A673 (cell line): ENCODE measurements at regions not wholly inside any gene's neighbourhood (a gene's known extent, or its start where the extent isn't known, plus 50 kb on each side); places are given as distances from the start of the nearest gene placed in this dataset.

ENCODE experiments used
- BruUV-seq: library from RNA; stranded (reverse); fragments of 400-500 nt; replicated peaks from 2 replicates; lab custom pipeline; 2021; lab: Mats Ljungman, UMichigan
- CTCF ChIA-PET: fragments of 300-600 bp; sonication (Branson Sonifier 250); formaldehyde crosslinking; loops from one replicate; lab custom pipeline; 2022; ENCODE audit warnings: antibody characterized with exemption; lab: Charles Lee
- POLR2A ChIA-PET: fragments of 300-600 bp; sonication (Branson Sonifier 250); formaldehyde crosslinking; loops from one replicate; lab custom pipeline; 2022; ENCODE audit warnings: antibody characterized with exemption; ENCODE audit not compliant: low non-redundant PET; lab: Charles Lee
- DNase-seq: peaks from one replicate; pipeline ENCODE4 v3.0.0-alpha.2; 2015; ENCODE audit warnings: low spot score
- H3K27ac ChIP-seq: fragments of 200-600 bp; sonication (generic); 2 replicates; pipeline ENCODE4 v1.5.1; 2016; ENCODE audit warnings: mixed run types, low read depth, mild to moderate bottlenecking, mixed read lengths, antibody characterized with exemption, low read length; ENCODE audit not compliant: poor library complexity, severe bottlenecking
- H3K27me3 ChIP-seq: fragments of 200-600 bp; sonication (generic); replicated peaks from 2 replicates; pipeline ENCODE4 v1.6.1; 2017; ENCODE audit warnings: mixed run types, low read depth, mild to moderate bottlenecking, mixed read lengths, antibody characterized with exemption, low read length; ENCODE audit not compliant: insufficient read depth, poor library complexity
- H3K36me3 ChIP-seq: fragments of 200-600 bp; sonication (generic); 2 replicates; pipeline ENCODE4 v1.6.1; 2016; ENCODE audit warnings: mixed run types, mild to moderate bottlenecking, mixed read lengths, antibody characterized with exemption, low read length; ENCODE audit not compliant: insufficient read depth, poor library complexity, severe bottlenecking
- H3K4me1 ChIP-seq: fragments of 200-600 bp; sonication (generic); 2 replicates; pipeline ENCODE4 v1.6.1; 2017; ENCODE audit warnings: mixed run types, mild to moderate bottlenecking, mixed read lengths, antibody characterized with exemption, low read length; ENCODE audit not compliant: insufficient read depth, poor library complexity, severe bottlenecking
- H3K4me3 ChIP-seq: fragments of 200-600 bp; sonication (generic); 2 replicates; pipeline ENCODE4 v1.5.1; 2016; ENCODE audit warnings: low read depth, mixed run types, mild to moderate bottlenecking, mixed read lengths, low read length; ENCODE audit not compliant: poor library complexity, severe bottlenecking
- H3K9me3 ChIP-seq: fragments of 200-600 bp; sonication (generic); 2 replicates; pipeline ENCODE4 v1.6.1; 2016; ENCODE audit warnings: mixed run types, low read depth, mild to moderate bottlenecking, mixed read lengths, antibody characterized with exemption, low read length; ENCODE audit not compliant: poor library complexity, severe bottlenecking
- EZH2 ChIP-seq: fragments of 200-600 bp; sonication (generic); IDR thresholded peaks from 2 replicates; pipeline ENCODE4 v1.6.1; 2017; ENCODE audit warnings: borderline replicate concordance, low read depth, mild to moderate bottlenecking, mixed read lengths, antibody characterized with exemption, low read length; ENCODE audit not compliant: poor library complexity, severe bottlenecking
- intact Hi-C: fragments of 100-400 bp; cut with micrococcal nuclease; formaldehyde crosslinking; loops from one replicate; pipeline ENCODE4 v1.10.0; 2022; ENCODE audit not compliant: unreplicated experiment
- TF ChIP-seq, protein P1 (sequence below): fragments of 300-800, 200-600 bp; sonication (generic); conservative IDR thresholded peaks from 2 replicates; pipeline ENCODE4 v1.5.1; 2017; ENCODE audit warnings: low read depth, mild to moderate bottlenecking, antibody characterized with exemption, low read length, moderate library complexity, mixed read lengths

DNA sequence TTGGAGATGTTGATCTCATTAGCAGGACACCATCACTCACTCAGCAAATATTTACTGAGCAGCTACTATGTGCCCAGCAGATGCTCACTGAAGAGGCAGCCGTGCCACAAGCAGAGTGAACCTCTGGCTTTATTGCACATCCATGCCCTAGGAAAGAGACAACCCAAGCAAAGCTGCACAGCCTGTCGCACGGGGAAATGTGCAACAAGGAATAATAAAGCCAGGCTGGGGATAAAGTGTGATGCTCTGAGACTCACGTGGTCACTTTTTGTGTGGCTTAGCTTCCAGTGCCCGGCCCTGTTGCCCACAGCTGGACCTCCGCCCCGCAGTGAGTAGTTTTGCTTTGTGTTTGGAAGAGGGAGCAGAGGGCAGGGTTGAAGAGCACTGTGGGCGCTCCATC, 130.4 kb upstream of the CDH4 start:
- no TSS peak for BruUV-seq
- POLR2A ChIA-PET, result no interaction called here
- Histone ChIP-seq H3K27me3 (peaks cover 23% of the 10 kb centered on the region), H3K4me1 (no peaks in the 10 kb centered on the region), H3K4me3 (no peak overlapping the region), H3K9me3 (no peaks in the 10 kb centered on the region), H3K36me3 (no peaks in the 10 kb centered on the region), H3K27ac (no peak overlapping the region)
- no peak for DNase-seq
- intact Hi-C loops, result loop anchor here (2.0 to 5.0 kb wide), 2 partner anchors 911 to 1064 kb away; no protein-coding TSS in a partner anchor
- CTCF ChIA-PET, result no interaction called here
- TF ChIP-seq, protein P1, sequence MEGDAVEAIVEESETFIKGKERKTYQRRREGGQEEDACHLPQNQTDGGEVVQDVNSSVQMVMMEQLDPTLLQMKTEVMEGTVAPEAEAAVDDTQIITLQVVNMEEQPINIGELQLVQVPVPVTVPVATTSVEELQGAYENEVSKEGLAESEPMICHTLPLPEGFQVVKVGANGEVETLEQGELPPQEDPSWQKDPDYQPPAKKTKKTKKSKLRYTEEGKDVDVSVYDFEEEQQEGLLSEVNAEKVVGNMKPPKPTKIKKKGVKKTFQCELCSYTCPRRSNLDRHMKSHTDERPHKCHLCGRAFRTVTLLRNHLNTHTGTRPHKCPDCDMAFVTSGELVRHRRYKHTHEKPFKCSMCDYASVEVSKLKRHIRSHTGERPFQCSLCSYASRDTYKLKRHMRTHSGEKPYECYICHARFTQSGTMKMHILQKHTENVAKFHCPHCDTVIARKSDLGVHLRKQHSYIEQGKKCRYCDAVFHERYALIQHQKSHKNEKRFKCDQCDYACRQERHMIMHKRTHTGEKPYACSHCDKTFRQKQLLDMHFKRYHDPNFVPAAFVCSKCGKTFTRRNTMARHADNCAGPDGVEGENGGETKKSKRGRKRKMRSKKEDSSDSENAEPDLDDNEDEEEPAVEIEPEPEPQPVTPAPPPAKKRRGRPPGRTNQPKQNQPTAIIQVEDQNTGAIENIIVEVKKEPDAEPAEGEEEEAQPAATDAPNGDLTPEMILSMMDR, result no peak
- no peak for TF ChIP-seq EZH2

DNA sequence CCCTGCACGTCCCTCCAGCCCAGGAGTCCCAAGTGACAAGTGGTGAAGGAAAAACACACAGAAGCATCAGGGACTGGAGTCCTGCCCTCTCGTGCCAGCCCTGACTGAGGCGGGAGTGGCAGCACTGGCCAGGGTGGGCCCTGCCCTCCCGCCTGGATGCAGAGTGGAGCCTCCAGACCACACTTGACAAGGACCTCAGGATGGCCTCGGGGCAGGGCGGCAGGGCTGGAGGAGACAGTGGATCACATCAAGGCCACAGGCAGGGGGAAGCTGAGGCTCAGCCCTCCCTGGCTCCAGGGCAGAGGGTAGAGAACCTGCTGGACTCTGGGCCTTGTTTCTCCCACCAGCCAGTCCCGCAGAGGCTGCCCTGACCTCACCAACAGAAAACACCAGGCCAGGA, 128.8 kb upstream of the CDH4 start:
- TF ChIP-seq, protein P1, result no peak
- no peak for TF ChIP-seq EZH2
- no peaks in the 10 kb centered on the region for H3K4me1 ChIP-seq
- H3K27ac ChIP-seq, result no peak overlapping the region
- ChIA-PET CTCF (no interaction called here), POLR2A (no interaction called here)
- no peak overlapping the region for H3K4me3 ChIP-seq
- no TSS peak for BruUV-seq
- intact Hi-C loops, result loop anchor here (5.0 kb wide), 1 partner anchor 1066 kb away; no protein-coding TSS in a partner anchor
- no peaks in the 10 kb centered on the region for H3K9me3 ChIP-seq
- H3K36me3 ChIP-seq, result no peaks in the 10 kb centered on the region
- peaks cover 15% of the 10 kb centered on the region for H3K27me3 ChIP-seq
- DNase-seq, result no peak

DNA sequence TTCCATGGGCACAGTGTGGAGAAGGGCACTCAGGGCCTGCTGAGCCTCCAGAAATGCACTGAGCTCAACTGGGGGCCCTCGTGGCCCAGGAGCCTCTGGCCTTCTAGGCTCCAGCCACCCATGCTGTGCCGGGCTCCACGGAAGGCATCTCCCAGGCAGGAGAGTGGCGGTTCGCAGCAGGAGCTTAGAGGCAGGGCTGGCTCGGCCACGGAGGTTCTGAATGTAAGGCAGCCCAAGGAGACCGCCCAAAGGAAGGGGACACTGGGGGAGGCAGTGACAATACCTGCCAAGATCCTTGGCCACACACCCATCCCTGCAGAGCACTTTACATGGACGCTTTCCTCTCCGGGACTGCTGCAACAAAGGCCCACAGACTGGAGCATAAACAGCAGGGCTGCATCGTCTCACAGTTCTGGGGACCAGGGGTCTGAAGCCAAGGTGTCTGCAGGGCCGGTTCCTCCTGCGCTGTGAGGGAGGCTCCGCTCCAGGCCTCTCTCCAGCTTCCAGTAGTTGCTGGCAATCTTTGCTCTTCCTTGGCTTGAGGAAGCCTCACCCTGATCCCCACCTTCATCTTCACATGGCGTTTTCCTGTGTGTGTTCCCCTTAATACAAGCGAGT, 128.2 kb upstream of the CDH4 start:
- POLR2A ChIA-PET, result no interaction called here
- CTCF ChIA-PET, result no interaction called here

More for the DNA sequence above, 128.2 kb upstream of the CDH4 start:
- H3K27me3 ChIP-seq, result peaks cover 10% of the 10 kb centered on the region
- TF ChIP-seq, protein P1, result no peak
- TF ChIP-seq EZH2, result no peak
- no peak overlapping the region for H3K4me3 ChIP-seq
- BruUV-seq, result no TSS peak
- H3K36me3 ChIP-seq, result no peaks in the 10 kb centered on the region
- no peaks in the 10 kb centered on the region for H3K4me1 ChIP-seq
- no peak overlapping the region for H3K27ac ChIP-seq
- intact Hi-C loops, result loop anchor here (5.0 kb wide), 1 partner anchor 1067 kb away; no protein-coding TSS in a partner anchor
- DNase-seq, result no peak
- H3K9me3 ChIP-seq, result no peaks in the 10 kb centered on the region
